Lung (tissue), 11 donors: ENCODE measurements at regions not wholly inside any gene's neighbourhood (a gene's known extent, or its start where the extent isn't known, plus 50 kb on each side); places are given as distances from the start of the nearest gene placed in this dataset.

Experiments
- ATAC-seq: fragments of 200-7000 bp; cut with Tn5 transposase; one replicate; pipeline ENCODE4 v1.9.1; 2020; ENCODE audit warnings: moderate number of reproducible peaks; ENCODE audit not compliant: insufficient read depth, low FRiP score
- DNase-seq, 3 donors: peaks; one replicate each; pipeline ENCODE4 v3.0.0-alpha.2; 2013 to 2017
- H3K27ac ChIP-seq, 2 donors: one replicate each; pipeline ENCODE4 v1.5.1; 2013; ENCODE audit warnings: mild to moderate bottlenecking in 2 of 2, moderate library complexity in 2 of 2, control low read depth in 1 of 2, inconsistent platforms in 1 of 2, low read depth in 1 of 2, low read length in 1 of 2
- H3K27me3 ChIP-seq, 3 donors: one replicate each; pipeline ENCODE4 v1.5.1; 2013; ENCODE audit warnings: low read length in 2 of 3; ENCODE audit not compliant: control insufficient read depth in 3 of 3, insufficient read depth in 3 of 3
- H3K36me3 ChIP-seq, 4 donors: one replicate each; pipeline ENCODE4 v1.5.1; 2013; ENCODE audit warnings: low read length in 4 of 4, mild to moderate bottlenecking in 1 of 4, moderate library complexity in 1 of 4; ENCODE audit not compliant: control insufficient read depth in 4 of 4, insufficient read depth in 4 of 4
- H3K4me1 ChIP-seq, 5 donors: one replicate each; pipeline ENCODE4 v1.5.1; 2013; ENCODE audit warnings: low read length in 5 of 5, mild to moderate bottlenecking in 2 of 5, moderate library complexity in 1 of 5; ENCODE audit not compliant: control insufficient read depth in 5 of 5, insufficient read depth in 5 of 5
- H3K4me3 ChIP-seq: one replicate; pipeline ENCODE4 v1.5.1; 2013; ENCODE audit warnings: mild to moderate bottlenecking, control low read depth, moderate library complexity
- H3K9ac ChIP-seq, 2 donors: one replicate each; pipeline ENCODE4 v1.5.1; 2013; ENCODE audit warnings: low read length in 2 of 2, control low read depth in 1 of 2; ENCODE audit not compliant: insufficient read depth in 1 of 2
- H3K9me3 ChIP-seq, 4 donors: one replicate each; pipeline ENCODE4 v1.5.1; 2013; ENCODE audit warnings: low read length in 3 of 4, mild to moderate bottlenecking in 1 of 4, moderate library complexity in 1 of 4; ENCODE audit not compliant: control insufficient read depth in 4 of 4, insufficient read depth in 3 of 4
- CTCF ChIP-seq: IDR thresholded peaks from 2 replicates; pipeline ENCODE4 v1.5.1; 2012; ENCODE audit warnings: mild to moderate bottlenecking; ENCODE audit errors: control extremely low read depth, extremely low read depth
- WGBS, 2 donors: extraction: QIAGEN DNeasy Blood & Tissue Kit; methylation state at CpG; one replicate each; pipeline ENCODE4 v1.1.7; 2013; 5-methylcytosine and 5-hydroxymethylcytosine counted together
- donor health status: control.
- donor health status: control.
- donor health status: Bipolar disorder and iron deficiency.
- donor health status: healthy.
- donor health status: DM: yes; HTN: yes; CAD: no.

GRCh38 chr12:31803306-31804184 is 74.7 kb upstream of the AMN1 start:
- Histone ChIP-seq H3K4me1 (peaks cover 0 to 5% (median 0%) of the 10 kb centered on the region in 5 donors), H3K9ac (no peak overlapping the region), H3K27ac (no peak overlapping the region), H3K9me3 (no peaks in the 10 kb centered on the region), H3K4me3 (no peak overlapping the region), H3K36me3 (no peaks in the 10 kb centered on the region), H3K27me3 (no peaks in the 10 kb centered on the region)
- ATAC-seq (no peak), DNase-seq (no peak)
- TF ChIP-seq CTCF: no peak
- WGBS, 2 donors: 95 to 97% methylated on average over 9 of the region's 9 CpGs

DNA sequence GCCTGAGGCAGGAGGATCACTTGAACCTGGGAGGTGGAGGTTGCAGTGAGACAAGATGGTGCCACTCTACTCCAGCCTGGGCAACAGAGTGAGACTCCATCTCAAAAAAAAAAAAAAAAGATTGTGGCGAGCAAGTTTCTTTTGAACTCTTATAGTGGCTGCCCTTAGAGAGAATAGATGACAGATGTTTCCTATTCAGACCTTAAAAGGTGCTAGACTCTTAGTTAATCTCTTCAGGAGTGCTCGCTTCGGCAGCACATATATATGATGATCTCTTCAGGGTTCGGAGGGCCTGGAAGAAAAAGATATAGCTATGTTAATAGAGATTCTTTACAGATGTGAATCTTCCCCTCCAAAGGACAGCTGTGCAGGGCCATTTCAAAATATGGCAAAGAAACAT is 73.1 kb upstream of the AMN1 start:
- no peak for TF ChIP-seq CTCF
- ATAC-seq (no peak), DNase-seq (no peak)
- Histone ChIP-seq H3K9me3 (no peaks in the 10 kb centered on the region), H3K4me1 (peaks cover 0 to 5% (median 0%) of the 10 kb centered on the region in 5 donors), H3K27me3 (no peaks in the 10 kb centered on the region), H3K27ac (no peak overlapping the region), H3K9ac (no peak overlapping the region), H3K4me3 (no peak overlapping the region), H3K36me3 (no peaks in the 10 kb centered on the region)
- WGBS, 2 donors: 93 to 99% methylated on average over 4 of the region's 4 CpGs

- H3K4me1 ChIP-seq: no peaks in the 10 kb centered on the region
- no peak overlapping the region for H3K27ac ChIP-seq
- H3K36me3 ChIP-seq: no peaks in the 10 kb centered on the region
- H3K4me3 ChIP-seq: no peak overlapping the region
- ATAC-seq (no peak), DNase-seq (no peak)
- 79 to 87% methylated on average over 13 of the region's 13 CpGs for WGBS, 2 donors
- H3K27me3 ChIP-seq: no peaks in the 10 kb centered on the region
- no peak overlapping the region for H3K9ac ChIP-seq
- TF ChIP-seq CTCF: no peak
- H3K9me3 ChIP-seq: no peaks in the 10 kb centered on the region
Observed at GRCh38 chr12:31797230-31797872, 68.5 kb upstream of the AMN1 start.
